NCI-H2227 treated with DMSO at 0.1 percent for 48 hours (cell line): ENCODE measurements at regions not wholly inside any gene's neighbourhood (a gene's known extent, or its start where the extent isn't known, plus 50 kb on each side); places are given as distances from the start of the nearest gene placed in this dataset.
A peak's percentile ranks its signal among the peaks of the same experiment; 100 is the strongest.
"Not testable (repeated sequence)": the region's sequence is repeated elsewhere in the genome, so short reads cannot be mapped to it uniquely, and the experiment has no call there.

Experiments used
- DNase-seq: peaks from one replicate; lab custom pipeline; 2025; lab: John Stamatoyannopoulos, UW

DNA sequence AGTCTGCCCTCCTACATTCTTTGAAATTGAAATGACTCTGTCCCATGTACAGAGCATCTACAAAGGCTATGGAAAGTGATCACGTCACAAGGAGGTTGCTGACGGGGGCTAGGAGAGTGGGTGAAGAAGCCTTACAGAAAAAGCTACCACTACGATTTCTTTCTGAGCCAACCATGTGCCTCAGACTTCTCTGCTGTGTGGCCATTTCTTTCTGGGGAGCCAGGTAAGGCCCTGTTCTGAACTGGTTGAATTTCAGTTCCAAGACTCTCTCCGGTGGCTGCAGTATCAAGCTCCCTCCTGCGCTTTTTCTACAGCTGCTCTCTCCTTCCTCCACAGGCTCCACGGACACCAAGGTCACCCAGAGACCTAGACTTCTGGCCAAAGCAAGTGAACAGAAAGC is 112.5 kb upstream of the PRSS1 start:
- no peak for DNase-seq

DNA sequence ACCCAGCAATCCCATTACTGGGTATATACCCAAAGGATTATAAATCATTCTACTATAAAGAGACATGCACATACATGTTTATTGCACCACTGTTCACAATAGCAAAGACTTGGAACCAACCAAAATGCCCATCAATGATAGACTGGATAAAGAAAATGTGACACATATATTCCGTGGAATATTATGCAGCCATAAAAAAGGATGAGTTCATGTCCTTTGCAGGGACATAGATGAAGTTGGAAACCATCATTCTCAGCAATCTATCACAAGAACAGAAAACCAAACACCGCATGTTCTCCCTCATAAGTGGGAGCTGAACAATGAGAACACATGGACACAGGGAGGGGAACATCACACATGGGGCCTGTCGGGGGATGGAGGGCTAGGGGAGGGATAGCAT is 113.2 kb upstream of the PRSS1 start:
- DNase-seq = not testable (repeated sequence)

DNA sequence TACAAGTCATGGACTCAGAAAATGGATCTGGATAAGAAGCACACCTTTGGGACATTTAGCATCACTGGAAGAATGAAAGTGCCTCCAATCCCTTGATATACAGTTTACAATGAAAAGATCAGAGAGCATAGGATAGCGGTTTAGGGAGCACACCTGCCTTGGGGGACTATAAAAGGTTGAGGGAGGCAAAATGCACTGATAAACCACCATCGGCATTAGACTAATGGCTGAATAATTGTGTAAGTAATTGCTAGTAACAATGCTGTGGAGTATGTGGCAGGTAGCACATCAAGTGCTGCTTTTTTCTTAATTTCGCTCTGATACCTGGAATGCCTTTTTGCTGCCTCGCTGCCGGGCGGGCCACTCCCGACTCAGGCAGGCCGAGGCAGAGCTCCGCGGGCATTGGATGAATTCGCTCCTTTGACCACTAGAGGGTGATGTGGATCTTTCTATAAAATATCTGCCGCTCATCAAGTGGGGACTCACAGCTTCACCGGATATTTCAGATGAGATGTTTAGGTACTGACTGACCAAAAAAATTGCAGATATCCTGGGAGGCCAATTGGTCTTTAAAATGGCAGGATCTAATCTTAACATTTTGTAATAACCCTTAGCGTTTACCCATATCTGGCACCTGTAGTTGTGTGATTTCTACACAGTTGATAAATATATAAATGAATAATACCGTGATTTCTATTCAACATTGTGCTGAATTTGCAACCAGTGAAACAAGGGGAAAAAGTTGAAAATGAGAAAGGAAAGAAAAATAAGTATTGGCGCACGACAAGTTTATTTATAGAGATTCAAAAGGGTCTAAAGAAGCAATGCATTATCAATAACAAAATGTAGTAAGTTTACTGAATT is 116.8 kb upstream of the PRSS1 start:
- DNase-seq = peak; percentile 15

DNA sequence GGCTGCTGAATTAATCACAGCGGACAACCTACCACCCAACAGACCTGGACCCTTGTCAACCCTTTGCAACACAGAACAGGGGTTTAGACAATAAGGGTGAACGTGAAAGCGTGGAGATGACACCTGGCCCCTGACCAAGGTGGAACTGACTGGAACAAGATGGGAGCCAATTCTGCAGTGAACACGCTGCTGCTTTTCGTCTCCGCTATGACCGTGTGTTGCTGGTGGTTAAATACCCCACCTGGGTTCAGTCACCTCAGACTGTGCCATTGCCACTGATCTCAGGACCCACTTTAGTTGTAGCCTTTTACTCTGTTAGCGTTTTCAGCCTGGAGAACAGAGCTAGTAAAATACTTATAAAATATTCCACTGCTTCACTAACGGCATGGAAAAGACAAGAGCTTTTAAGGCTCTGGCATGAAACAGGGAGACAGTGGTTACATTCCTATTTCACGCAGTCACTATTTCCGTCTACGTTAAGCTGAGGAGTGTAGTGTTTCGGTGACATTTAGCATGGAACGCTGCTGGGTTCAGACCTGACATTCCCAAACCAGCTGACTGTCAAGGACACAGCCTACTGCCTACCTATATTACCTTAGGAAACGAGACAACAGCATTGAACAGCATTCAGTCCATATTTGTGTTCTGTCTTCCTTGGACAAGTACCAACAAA is 119.5 kb upstream of the PRSS1 start:
- DNase-seq = no peak

DNA sequence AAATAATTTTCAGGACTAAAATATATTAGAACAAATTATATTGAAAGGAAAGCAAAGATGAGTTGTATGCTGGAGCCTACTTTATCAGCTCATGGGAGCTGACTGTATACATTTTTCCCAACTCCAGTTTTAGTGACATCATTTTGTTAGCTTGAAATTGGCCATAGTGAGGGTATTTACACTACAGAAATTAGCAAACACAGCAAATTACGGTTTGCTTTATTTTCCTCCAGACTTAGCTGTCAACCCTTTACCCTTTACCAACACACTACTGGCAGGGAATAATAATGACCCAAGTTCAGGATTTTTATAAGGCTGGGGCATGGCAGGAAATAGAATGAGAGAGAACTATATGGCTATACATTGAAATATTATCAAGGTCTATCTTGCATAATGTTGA is 120.3 kb upstream of the PRSS1 start:
- no peak for DNase-seq

DNA sequence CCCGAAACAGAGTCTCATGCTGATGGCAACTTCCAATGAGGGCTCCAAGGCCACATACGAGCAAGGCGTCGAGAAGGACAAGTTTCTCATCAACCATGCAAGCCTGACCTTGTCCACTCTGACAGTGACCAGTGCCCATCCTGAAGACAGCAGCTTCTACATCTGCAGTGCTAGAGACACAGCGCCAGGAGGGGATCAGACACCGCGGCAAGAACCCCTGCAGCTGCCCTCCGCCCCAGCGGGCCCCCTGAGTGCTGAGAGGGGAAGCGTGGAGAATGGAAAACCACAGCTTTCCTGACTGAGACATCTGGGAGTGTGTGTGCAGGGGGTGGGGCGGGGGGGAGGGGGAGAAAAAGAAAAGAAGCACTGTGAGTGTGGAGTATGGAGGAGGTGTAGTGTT is 122.0 kb upstream of the PRSS1 start:
- not testable (repeated sequence) for DNase-seq

DNA sequence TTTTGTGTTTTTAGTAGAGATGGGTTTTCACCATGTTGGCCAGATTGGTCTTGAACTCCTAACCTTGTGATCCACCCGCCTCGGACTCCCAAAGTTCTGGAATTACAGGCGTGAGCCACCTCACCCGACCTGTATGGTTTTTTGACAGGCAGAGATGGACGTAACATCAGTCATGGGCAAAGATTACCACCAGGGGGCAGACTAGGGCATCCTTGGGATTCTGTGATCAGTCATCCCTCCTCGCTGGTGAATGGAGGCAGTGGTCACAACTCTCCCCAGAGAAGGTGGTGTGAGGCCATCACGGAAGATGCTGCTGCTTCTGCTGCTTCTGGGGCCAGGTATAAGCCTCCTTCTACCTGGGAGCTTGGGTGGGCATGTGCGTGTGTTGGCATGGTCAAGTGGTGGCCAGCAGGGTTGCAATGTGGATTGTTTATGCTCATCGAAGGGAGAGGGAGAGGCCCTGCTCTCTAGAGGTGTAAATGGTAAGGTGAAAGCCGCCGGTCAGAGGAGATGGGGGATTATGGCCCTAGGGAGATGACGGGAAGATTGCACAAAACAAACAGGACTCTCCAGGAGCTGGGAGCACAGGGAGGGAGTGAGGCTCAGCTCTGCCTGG is 122.7 kb upstream of the PRSS1 start:
- no peak for DNase-seq

DNA sequence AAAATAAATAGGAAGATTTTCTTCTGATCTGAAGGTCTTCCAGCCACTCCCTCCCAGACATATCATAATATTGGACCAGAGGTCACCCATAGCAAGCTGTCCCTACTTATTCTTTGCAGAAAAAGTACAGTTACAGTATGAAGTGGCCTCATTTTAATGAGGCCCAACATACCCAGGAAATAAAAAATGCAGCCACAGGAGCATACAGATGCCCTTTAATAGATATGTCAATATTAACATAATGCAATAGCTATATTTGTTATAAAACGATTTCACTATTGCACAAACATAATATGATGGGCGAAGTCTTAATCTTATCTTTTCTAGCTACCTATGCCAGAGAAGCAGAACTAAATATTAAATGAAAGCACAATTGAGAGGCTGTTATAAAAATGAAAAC is 124.1 kb upstream of the PRSS1 start:
- not testable (repeated sequence) for DNase-seq

DNA sequence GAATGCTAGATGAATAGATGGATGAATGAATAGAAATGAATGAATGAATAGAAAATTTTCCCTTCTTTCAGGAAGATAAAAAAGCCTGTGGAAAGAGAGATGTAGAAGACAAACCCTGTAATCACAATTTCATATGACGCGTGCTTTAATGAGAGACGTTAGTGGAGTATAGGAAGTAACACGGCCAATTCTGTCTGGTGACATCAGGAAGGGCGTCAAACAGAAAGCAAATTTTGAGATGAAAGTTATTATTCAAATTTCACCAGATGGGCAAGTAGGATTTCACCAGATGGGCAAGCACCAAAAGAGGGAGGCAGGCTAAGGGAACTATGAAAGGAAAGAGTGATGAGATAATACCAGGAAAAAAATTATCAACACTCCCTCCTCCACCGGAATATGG is 128.9 kb upstream of the PRSS1 start:
- no peak for DNase-seq

DNA sequence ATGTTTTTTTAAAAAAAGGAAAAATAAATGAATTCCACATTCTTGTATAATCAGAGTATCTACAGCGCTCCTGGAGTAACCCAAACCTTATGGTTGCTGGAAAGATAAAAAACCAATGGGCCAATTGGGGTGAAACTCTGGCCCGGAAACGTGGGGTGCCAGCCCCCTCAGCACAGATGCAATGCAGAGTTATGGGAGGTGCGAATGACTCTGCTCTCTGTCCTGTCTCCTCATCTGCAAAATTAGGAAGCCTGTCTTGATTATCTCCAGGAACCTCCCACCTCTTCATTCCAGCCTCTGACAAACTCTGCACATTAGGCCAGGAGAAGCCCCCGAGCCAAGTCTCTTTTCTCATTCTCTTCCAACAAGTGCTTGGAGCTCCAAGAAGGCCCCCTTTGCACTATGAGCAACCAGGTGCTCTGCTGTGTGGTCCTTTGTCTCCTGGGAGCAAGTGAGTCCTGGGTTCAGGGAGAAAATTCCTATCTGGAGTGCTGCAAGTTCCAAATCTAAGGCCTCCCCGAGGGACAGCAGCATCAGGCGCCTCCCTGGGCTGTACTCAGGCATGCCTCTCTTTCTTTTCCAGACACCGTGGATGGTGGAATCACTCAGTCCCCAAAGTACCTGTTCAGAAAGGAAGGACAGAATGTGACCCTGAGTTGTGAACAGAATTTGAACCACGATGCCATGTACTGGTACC is 130.5 kb upstream of the PRSS1 start:
- no peak for DNase-seq

DNA sequence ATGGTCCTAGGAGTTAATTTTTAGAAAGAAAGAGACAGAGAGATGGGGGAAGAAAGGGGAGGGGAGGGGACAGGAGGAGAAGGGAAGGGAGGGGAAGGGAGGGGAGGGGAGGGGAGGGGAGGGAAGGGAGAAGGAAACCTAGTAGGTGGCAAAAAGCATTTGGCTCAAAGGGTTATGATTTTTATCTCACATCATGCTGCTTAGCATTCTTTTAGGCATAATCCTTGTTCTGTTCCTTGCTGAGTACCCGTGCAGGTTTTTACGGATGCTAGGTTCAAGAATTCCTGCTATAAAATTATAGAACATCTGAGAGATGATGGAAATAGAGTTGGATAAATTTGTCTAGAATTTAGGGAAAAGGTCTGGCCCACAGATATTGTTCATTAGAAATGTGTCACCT is 132.4 kb upstream of the PRSS1 start:
- no peak for DNase-seq

DNA sequence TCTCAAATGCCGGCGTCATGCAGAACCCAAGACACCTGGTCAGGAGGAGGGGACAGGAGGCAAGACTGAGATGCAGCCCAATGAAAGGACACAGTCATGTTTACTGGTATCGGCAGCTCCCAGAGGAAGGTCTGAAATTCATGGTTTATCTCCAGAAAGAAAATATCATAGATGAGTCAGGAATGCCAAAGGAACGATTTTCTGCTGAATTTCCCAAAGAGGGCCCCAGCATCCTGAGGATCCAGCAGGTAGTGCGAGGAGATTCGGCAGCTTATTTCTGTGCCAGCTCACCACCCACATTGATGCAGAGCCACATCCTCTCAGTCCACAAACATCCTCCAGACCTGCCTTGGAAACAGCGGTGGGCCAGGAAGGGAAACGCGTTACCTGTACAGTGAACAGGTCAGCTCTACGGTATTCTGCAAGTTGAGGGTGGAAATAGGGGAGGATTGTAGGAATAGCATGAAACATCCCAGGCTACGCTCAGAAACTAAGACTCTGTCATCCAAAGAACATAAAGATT is 133.1 kb upstream of the PRSS1 start:
- no peak for DNase-seq

DNA sequence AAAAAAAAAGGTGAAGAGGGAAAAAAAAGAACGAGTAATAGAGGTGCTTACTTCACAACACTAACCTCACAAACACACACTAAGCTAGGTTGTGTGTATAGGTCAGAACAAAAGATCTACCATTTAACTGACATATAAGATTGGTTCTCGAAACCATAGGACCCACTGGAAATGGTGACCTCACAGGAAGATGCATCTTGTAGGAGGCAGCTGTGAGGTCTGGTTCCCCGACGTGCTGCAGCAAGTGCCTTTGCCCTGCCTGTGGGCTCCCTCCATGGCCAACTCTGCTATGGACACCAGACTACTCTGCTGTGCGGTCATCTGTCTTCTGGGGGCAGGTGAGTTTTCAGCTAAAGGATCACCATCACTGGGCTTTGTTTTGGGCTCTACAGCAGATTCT is 133.8 kb upstream of the PRSS1 start:
- no peak for DNase-seq

DNA sequence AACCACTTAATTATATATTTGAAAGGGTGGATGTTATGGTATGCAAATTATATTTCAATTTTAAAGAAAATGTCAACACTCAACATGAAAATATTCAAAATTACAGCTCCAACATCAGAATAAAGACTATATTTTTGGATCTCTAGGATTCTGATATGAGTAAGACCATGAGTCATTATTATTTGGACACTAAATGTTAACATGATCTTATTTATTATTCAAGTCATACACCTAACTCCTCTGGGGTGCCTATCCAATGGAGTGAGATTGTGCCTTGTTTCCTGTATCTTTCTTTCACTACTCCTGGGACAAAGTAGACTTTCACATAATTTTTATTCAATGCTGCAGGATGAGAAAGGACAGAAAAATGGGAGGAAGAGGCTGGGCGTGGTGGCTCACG is 135.2 kb upstream of the PRSS1 start:
- DNase-seq = no peak

DNA sequence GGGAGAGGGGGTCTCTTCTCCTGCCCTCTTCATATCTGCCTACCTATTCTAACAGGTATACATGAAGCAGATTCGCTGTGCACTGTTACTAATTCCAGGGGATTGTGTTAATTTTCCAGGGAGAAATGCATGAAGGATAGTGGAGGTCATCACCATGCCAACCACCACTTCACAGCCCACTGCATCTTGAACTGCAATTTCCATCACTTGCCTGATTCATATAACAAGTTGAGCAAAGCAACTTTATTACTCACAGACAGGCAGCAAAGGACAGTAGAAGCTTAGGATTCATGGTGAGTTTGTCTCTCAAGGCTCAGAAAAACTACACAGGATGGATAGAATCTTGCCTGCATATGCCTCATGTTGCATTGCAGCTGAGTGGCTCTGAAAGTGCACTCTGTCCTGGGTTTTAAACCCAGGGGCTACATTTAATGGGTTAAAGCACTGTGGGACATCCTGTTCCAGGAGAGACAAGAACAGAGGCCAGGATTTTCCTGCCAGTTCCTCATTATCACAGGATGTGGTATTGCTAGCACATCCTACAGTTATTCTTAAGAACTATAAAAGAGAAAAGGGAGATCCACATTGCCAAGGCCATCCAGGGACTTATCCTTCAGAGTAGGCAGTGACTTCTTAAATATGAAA is 136.9 kb upstream of the PRSS1 start:
- no peak for DNase-seq

DNA sequence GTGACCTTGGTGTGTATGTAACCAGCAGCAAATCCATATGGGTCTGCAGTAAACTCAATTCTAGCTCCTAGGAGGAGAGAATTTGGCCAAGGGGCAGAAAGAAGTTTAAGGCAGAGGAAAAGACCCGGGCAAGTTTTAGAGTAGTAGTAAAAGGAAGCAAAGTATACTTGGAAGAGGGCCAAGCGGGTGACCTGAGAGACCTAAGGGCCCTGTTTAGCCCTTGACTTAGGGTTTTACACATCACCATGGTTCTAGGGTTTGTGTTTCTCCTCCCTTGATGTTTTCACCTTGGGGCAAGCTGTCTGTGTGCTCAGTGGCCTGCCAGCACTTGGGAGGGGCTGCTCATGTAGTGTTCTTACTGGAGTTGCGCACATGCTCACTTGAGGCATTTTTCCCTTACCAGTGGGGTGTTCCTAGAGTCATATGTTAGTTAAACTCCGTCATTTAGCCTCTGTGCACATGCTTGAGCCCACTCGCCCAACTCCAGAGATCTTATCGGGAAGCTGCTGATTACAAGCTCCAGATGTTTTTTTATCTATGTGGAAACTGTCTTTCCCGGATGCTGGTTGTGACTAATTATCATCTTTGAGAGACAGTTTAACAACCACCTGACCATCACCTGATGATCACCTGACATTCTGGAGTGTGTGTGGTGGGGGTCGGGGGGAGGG is 137.6 kb upstream of the PRSS1 start:
- DNase-seq = no peak

DNA sequence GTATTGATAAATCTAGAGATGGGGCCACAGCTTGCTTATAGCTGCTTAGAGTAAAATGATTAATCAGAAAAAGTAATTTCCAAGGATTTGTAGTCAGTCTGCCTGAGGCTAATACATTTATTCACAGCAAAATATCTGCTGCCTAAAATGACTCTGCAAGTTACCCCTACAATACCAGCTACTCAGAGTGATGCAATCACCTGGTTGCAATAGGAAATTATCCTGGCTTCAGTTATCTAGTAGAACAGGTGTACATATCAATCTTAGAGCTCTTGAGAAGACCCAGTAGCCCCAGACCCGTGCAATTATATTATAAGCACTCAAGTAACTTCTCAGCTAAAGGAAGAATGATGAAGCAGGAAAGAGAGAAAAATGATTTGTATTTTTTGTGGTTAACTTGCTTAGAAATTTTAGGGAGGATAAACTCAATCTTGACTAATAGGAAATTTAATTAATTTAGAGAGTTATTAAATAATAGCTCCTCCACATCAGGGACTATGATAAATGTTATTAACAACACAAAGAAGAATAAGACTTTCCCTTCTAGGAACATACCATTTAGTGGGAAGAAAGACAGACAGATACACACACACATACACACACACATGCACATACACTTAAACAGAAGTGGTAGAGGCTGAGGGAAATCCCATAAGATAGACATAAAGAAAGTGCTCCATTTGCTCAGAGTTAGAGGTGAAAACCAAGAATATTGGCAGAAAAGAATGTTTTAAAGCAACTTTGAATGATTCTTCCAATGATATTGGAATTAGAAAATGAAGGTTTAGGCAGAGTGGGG is 140.4 kb upstream of the PRSS1 start:
- no peak for DNase-seq

DNA sequence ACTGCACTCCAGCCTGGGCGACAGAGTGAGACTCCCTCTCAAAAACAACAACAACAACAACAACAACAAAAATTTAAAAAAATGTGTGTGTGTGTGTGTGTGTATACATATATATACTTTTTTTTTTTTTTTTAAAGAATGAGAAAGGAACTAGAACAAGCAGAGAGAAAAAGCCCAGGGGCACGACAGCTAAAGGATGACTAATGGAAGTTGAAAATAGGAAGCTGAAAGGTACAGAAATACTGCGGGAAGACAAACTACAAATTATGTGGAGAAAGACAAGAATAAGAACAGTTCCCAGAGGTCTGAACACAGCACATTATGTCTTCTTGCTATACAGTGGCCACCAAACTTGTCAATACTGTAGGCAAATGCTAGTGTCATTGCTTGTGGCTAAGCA is 141.9 kb upstream of the PRSS1 start:
- no peak for DNase-seq

DNA sequence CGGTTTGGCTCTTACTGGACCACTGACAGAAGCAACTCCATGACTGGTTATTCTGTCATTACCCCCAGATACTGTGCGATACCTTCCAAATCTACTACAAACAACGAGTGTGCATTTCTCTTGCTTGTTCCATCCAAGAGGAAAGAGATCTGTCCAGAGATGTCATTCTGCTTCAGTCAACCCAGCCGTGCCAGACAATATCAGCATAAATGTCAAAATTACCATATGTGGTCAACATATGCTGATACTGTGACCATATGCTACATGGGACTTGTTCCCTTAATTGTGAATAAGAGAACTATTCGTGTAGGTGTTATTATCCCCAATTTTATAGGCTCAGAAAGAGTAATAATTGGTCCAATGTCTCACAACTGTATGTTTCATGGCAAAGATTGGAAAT is 143.2 kb upstream of the PRSS1 start:
- DNase-seq = no peak

DNA sequence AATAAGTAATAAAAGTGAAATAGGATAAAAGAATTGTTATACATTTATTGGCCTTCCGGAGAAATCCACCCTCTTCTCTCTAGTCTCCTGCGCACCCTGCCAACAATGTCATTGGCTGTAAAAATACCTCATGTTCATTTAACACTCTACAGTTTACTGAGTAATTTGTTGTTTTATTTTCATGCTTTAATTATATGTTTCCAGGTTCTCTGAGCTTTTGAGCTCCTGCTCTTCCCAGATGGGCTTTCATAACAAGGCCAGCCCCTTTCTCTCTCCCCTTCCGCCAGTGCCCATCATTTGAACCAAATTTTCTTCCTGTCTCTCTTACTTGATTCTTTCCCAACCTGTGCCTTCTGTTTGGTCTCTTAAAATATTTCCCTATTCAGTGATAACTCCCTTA is 144.6 kb upstream of the PRSS1 start:
- no peak for DNase-seq
